ENCODE measurements at regions not wholly inside any gene's neighbourhood (a gene's known extent, or its start where the extent isn't known, plus 50 kb on each side); places are given as distances from the start of the nearest gene placed in this dataset.
A peak's percentile ranks its signal among the peaks of the same experiment; 100 is the strongest.

- Histone ChIP-seq H3K27me3 (ENCODE audit: control insufficient read depth, insufficient read depth, low read length) (no peaks in the 10 kb centered on the region), H3K4me3 (ENCODE audit: low read depth, low read length) (no peak overlapping the region), H3K36me3 (ENCODE audit: control insufficient read depth, insufficient read depth, low read length) (no peaks in the 10 kb centered on the region)
- TF ChIP-seq CTCF (IDR thresholded peaks at IDR 0.05; ENCODE audit: insufficient read depth, low read length, severe bottlenecking), result no peak
- DNase-seq (ENCODE audit: low read depth) (peak; percentile 18), FAIRE-seq (no peak)
Observed at GRCh38 chr2:156826341-156826933, 390.3 kb downstream of the GPD2 start.

DNA sequence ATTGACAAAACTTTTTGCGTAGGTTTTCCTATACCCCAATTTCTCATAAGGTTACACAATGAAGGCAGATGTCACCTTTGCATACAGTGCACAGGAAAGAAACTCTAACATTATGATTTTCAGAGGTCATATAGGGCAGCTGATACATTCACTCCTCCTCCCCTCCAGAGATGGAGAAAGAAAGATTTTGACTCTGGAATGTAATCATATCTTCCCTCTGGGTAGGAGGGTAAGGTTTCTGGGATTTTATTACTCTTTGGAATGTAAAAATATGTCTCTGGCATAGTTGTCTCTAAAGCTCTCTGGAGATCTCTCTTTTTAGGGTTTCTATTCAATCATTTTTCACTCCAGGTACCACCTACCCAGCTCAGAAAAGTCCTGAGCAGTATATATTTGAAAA, 398.3 kb downstream of the GPD2 start:
- no peak for FAIRE-seq
- DNase-seq (ENCODE audit: low read depth), result no peak
- H3K36me3 ChIP-seq (ENCODE audit: control insufficient read depth, insufficient read depth, low read length), result no peaks in the 10 kb centered on the region
- TF ChIP-seq CTCF (IDR thresholded peaks at IDR 0.05; ENCODE audit: insufficient read depth, low read length, severe bottlenecking), result no peak
- no peak overlapping the region for H3K4me3 ChIP-seq (ENCODE audit: low read depth, low read length)
- no peaks in the 10 kb centered on the region for H3K27me3 ChIP-seq (ENCODE audit: control insufficient read depth, insufficient read depth, low read length)

DNA sequence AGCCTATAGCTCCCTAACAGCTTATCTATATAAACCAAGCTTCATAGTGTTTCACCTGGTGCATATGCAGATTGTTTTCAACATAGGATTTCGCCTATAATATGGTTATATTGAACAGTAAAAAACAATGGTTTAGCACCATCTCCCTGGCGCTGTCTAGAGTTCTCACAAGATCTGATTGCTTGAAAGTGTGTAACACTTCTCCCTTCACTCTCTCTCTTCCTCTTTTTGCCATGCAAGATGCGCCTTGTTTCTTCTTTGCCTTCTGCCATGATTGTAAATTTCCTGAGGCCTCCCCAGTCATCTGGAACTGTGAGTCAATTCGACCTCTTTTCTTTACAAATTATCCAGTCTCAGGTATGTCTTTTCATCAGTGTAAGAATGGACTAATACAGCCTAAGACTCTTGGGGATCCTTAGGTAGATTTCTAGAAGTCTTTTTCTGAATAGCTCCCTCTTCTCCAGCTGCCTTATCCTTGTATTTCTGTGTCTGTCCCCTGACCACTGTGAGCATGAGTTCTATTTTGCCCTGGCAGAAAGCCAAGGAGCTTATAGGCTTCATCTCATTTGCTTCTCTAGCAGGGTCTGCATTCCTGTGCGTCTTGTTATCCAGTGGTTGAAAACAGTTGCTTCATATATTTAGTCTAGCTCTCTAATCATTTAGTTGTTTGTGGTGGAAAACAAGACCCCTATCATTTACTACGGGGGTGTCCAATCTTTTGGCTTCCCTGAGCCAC, 401.6 kb downstream of the GPD2 start:
- no peak for TF ChIP-seq CTCF (IDR thresholded peaks at IDR 0.05; ENCODE audit: insufficient read depth, low read length, severe bottlenecking)
- no peaks in the 10 kb centered on the region for H3K36me3 ChIP-seq (ENCODE audit: control insufficient read depth, insufficient read depth, low read length)
- DNase-seq (ENCODE audit: low read depth) (no peak), FAIRE-seq (no peak)
- H3K4me3 ChIP-seq (ENCODE audit: low read depth, low read length), result no peak overlapping the region
- no peaks in the 10 kb centered on the region for H3K27me3 ChIP-seq (ENCODE audit: control insufficient read depth, insufficient read depth, low read length)

DNA sequence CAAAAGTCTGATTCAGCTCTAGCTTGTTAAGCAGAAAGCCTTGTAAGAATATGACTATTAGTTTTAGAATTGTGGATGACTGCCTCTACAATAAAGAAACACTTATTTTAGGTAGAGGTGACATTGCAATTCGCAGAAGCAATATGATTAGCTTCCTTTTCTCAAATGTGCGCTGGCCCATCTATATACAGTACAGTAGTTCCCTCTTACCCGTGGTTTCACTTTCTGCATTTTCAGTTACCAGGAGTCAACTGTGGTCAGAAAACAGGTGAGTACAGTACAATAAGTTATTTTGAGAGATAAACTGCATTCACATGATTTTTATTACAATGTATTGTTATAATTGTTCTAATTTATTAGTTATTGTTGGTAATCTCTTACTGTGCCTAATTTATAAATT, 405.1 kb downstream of the GPD2 start:
- TF ChIP-seq CTCF (IDR thresholded peaks at IDR 0.05; ENCODE audit: insufficient read depth, low read length, severe bottlenecking), result no peak
- DNase-seq (ENCODE audit: low read depth), result no peak
- Histone ChIP-seq H3K36me3 (ENCODE audit: control insufficient read depth, insufficient read depth, low read length) (no peaks in the 10 kb centered on the region), H3K27me3 (ENCODE audit: control insufficient read depth, insufficient read depth, low read length) (no peaks in the 10 kb centered on the region), H3K4me3 (ENCODE audit: low read depth, low read length) (no peak overlapping the region)
- FAIRE-seq, result no peak

DNA sequence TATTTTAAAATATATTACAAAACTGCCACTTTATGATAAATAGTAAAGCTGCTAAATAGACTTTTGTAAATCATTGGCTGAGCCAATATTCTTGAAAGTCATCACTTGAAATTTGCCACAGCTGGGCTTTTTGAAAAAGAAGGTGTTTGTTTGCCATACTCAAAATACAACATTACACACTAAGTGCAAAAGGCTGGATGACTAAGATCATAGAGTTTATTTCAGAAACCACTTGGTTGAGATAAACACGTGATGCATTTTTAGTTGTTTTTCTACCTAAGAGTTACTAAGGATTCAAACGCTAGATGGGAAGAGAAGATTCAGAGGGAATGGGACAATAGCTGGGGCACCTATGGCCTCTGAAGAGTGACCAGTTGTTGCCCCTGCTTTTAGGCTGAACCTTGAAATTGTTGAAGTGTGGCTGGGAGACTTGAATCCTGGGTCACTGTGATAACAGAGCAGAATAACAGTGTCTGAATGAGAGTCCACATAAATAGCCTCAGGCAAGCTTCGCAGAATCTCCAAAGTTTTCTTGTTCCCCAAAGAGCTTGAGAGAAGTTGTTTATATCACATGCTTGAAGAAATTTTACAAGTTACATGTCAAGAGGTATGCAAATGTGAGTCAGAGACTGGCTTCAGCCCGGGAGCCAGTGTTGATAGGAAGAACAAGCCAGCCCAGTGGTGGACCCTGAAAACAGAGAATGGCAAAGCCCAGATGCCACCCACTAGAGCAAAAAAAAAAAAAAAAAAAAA, 409.8 kb downstream of the GPD2 start:
- no peak for FAIRE-seq
- H3K27me3 ChIP-seq (ENCODE audit: control insufficient read depth, insufficient read depth, low read length), result no peaks in the 10 kb centered on the region
- DNase-seq (ENCODE audit: low read depth), result peak; percentile 25

More for the DNA sequence above, 409.8 kb downstream of the GPD2 start:
- Histone ChIP-seq H3K36me3 (ENCODE audit: control insufficient read depth, insufficient read depth, low read length) (no peaks in the 10 kb centered on the region), H3K4me3 (ENCODE audit: low read depth, low read length) (no peak overlapping the region)
- no peak for TF ChIP-seq CTCF (IDR thresholded peaks at IDR 0.05; ENCODE audit: insufficient read depth, low read length, severe bottlenecking)
